HepG2 (cell line): ENCODE measurements at regions not wholly inside any gene's neighbourhood (a gene's known extent, or its start where the extent isn't known, plus 50 kb on each side); places are given as distances from the start of the nearest gene placed in this dataset.

Experiments used
- BRCA1 ChIP-seq: sonication (generic); formaldehyde crosslinking; IDR thresholded peaks from 2 replicates; pipeline ENCODE4 v1.4.0; 2020; ENCODE audit warnings: missing genetic modification reagents
- CTCF ChIP-seq: sonication (generic); formaldehyde crosslinking; IDR thresholded peaks from 2 replicates; pipeline ENCODE4 v1.5.0; 2020; ENCODE audit warnings: mild to moderate bottlenecking, missing genetic modification reagents, moderate library complexity
- EZH2 ChIP-seq: conservative IDR thresholded peaks from 2 replicates; pipeline ENCODE4 v1.6.1; 2012; ENCODE audit warnings: mild to moderate bottlenecking, low read depth, low read length, moderate library complexity
- HDAC6 ChIP-seq: fragments of 200-600 bp; sonication (generic); IDR thresholded peaks from 2 replicates; pipeline ENCODE4 v1.7.0; 2017; ENCODE audit warnings: mild to moderate bottlenecking, antibody characterized with exemption, low read length, low read depth
- KAT8 ChIP-seq: IDR thresholded peaks from 2 replicates; pipeline ENCODE4 v1.6.1; 2016; ENCODE audit warnings: missing genetic modification reagents, missing compliant biosample characterization
- SIN3A ChIP-seq: IDR thresholded peaks from 2 replicates; pipeline ENCODE4 v1.6.1; 2011; ENCODE audit warnings: low read depth, mild to moderate bottlenecking, control low read depth, low read length, borderline replicate concordance
- SP1 ChIP-seq, 2 experiments: fragments of 450-650 bp in 1 of 2; sonication (generic) in 1 of 2; formaldehyde crosslinking in 1 of 2; IDR thresholded peaks; 2 replicates each; pipeline versions ENCODE4 v1.4.0 to v1.6.1; 2016 to 2020; ENCODE audit warnings: missing genetic modification reagents in 1 of 2
- ZNF556 ChIP-seq: sonication (generic); formaldehyde crosslinking; IDR thresholded peaks from 2 replicates; pipeline ENCODE4 v1.4.0; 2020; ENCODE audit warnings: mild to moderate bottlenecking, missing genetic modification reagents, borderline replicate concordance
- ZNF792 ChIP-seq: IDR thresholded peaks from 2 replicates; pipeline ENCODE4 v1.6.1; 2016
- TF ChIP-seq, protein P1 (sequence below): sonication (generic); formaldehyde crosslinking; IDR thresholded peaks from 2 replicates; pipeline ENCODE4 v1.4.0; 2020; ENCODE audit warnings: mild to moderate bottlenecking, missing genetic modification reagents, borderline replicate concordance
- TF ChIP-seq, protein P2 (sequence below), 2 experiments: IDR thresholded peaks; 2 replicates each; pipeline ENCODE4 v1.6.1; 2011 to 2012; ENCODE audit warnings: low read length in 2 of 2, borderline replicate concordance in 1 of 2, low read depth in 1 of 2, mild to moderate bottlenecking in 1 of 2, moderate library complexity in 1 of 2
- TF ChIP-seq, protein P3 (sequence below): sonication (generic); formaldehyde crosslinking; IDR thresholded peaks from 2 replicates; pipeline ENCODE4 v1.4.0; 2020; ENCODE audit warnings: missing genetic modification reagents

GRCh38 chr4:81786766-81787165, 315.1 kb upstream of the RASGEF1B start:
- TF ChIP-seq, protein P1, sequence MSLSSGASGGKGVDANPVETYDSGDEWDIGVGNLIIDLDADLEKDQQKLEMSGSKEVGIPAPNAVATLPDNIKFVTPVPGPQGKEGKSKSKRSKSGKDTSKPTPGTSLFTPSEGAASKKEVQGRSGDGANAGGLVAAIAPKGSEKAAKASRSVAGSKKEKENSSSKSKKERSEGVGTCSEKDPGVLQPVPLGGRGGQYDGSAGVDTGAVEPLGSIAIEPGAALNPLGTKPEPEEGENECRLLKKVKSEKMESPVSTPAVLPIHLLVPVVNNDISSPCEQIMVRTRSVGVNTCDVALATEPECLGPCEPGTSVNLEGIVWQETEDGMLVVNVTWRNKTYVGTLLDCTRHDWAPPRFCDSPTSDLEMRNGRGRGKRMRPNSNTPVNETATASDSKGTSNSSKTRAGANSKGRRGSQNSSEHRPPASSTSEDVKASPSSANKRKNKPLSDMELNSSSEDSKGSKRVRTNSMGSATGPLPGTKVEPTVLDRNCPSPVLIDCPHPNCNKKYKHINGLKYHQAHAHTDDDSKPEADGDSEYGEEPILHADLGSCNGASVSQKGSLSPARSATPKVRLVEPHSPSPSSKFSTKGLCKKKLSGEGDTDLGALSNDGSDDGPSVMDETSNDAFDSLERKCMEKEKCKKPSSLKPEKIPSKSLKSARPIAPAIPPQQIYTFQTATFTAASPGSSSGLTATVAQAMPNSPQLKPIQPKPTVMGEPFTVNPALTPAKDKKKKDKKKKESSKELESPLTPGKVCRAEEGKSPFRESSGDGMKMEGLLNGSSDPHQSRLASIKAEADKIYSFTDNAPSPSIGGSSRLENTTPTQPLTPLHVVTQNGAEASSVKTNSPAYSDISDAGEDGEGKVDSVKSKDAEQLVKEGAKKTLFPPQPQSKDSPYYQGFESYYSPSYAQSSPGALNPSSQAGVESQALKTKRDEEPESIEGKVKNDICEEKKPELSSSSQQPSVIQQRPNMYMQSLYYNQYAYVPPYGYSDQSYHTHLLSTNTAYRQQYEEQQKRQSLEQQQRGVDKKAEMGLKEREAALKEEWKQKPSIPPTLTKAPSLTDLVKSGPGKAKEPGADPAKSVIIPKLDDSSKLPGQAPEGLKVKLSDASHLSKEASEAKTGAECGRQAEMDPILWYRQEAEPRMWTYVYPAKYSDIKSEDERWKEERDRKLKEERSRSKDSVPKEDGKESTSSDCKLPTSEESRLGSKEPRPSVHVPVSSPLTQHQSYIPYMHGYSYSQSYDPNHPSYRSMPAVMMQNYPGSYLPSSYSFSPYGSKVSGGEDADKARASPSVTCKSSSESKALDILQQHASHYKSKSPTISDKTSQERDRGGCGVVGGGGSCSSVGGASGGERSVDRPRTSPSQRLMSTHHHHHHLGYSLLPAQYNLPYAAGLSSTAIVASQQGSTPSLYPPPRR (CRISPR knock-in tag), result no peak
- TF ChIP-seq BRCA1 (CRISPR knock-in tag) (no peak), ZNF792 (CRISPR knock-in tag) (no peak), EZH2 (no peak), KAT8 (CRISPR knock-in tag) (no peak), CTCF (no peak), ZNF556 (CRISPR knock-in tag) (no peak), SIN3A (no peak), HDAC6 (no peak), SP1 (IDR thresholded peaks at IDR 0.05) (no peak), SP1 (CRISPR knock-in tag; IDR thresholded peaks at IDR 0.05) (no peak)
- TF ChIP-seq, protein P2, sequence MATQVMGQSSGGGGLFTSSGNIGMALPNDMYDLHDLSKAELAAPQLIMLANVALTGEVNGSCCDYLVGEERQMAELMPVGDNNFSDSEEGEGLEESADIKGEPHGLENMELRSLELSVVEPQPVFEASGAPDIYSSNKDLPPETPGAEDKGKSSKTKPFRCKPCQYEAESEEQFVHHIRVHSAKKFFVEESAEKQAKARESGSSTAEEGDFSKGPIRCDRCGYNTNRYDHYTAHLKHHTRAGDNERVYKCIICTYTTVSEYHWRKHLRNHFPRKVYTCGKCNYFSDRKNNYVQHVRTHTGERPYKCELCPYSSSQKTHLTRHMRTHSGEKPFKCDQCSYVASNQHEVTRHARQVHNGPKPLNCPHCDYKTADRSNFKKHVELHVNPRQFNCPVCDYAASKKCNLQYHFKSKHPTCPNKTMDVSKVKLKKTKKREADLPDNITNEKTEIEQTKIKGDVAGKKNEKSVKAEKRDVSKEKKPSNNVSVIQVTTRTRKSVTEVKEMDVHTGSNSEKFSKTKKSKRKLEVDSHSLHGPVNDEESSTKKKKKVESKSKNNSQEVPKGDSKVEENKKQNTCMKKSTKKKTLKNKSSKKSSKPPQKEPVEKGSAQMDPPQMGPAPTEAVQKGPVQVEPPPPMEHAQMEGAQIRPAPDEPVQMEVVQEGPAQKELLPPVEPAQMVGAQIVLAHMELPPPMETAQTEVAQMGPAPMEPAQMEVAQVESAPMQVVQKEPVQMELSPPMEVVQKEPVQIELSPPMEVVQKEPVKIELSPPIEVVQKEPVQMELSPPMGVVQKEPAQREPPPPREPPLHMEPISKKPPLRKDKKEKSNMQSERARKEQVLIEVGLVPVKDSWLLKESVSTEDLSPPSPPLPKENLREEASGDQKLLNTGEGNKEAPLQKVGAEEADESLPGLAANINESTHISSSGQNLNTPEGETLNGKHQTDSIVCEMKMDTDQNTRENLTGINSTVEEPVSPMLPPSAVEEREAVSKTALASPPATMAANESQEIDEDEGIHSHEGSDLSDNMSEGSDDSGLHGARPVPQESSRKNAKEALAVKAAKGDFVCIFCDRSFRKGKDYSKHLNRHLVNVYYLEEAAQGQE (IDR thresholded peaks at IDR 0.05; ENCODE audit: borderline replicate concordance in 1 of 2, low read depth in 1 of 2, low read length in 2 of 2), result no peak
- TF ChIP-seq, protein P3, sequence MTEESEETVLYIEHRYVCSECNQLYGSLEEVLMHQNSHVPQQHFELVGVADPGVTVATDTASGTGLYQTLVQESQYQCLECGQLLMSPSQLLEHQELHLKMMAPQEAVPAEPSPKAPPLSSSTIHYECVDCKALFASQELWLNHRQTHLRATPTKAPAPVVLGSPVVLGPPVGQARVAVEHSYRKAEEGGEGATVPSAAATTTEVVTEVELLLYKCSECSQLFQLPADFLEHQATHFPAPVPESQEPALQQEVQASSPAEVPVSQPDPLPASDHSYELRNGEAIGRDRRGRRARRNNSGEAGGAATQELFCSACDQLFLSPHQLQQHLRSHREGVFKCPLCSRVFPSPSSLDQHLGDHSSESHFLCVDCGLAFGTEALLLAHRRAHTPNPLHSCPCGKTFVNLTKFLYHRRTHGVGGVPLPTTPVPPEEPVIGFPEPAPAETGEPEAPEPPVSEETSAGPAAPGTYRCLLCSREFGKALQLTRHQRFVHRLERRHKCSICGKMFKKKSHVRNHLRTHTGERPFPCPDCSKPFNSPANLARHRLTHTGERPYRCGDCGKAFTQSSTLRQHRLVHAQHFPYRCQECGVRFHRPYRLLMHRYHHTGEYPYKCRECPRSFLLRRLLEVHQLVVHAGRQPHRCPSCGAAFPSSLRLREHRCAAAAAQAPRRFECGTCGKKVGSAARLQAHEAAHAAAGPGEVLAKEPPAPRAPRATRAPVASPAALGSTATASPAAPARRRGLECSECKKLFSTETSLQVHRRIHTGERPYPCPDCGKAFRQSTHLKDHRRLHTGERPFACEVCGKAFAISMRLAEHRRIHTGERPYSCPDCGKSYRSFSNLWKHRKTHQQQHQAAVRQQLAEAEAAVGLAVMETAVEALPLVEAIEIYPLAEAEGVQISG (CRISPR knock-in tag), result no peak
